Neural cell (in vitro differentiated cells): ENCODE measurements at regions not wholly inside any gene's neighbourhood (a gene's known extent, or its start where the extent isn't known, plus 50 kb on each side); places are given as distances from the start of the nearest gene placed in this dataset.

ENCODE experiments used
- EP300 ChIP-seq: fragments of 450-650 bp; conservative IDR thresholded peaks from 2 replicates; pipeline ENCODE4 v1.6.1; 2014; ENCODE audit warnings: antibody characterized with exemption, mild to moderate bottlenecking, moderate library complexity; ENCODE audit not compliant: poor library complexity, severe bottlenecking
- EZH2 ChIP-seq: fragments of 200-600, 300-800 bp; shearing (Covaris generic), sonication (generic); IDR thresholded peaks from 2 replicates; pipeline ENCODE4 v1.6.1; 2014; ENCODE audit warnings: antibody characterized with exemption, low read length, borderline replicate concordance, mild to moderate bottlenecking; ENCODE audit not compliant: insufficient read depth, poor library complexity, severe bottlenecking
- MXI1 ChIP-seq: fragments of 450-650 bp; conservative IDR thresholded peaks from 2 replicates; pipeline ENCODE4 v1.6.1; 2014; ENCODE audit warnings: antibody characterized with exemption, mild to moderate bottlenecking; ENCODE audit not compliant: poor library complexity, severe bottlenecking
- POLR2AphosphoS5 ChIP-seq: IDR thresholded peaks from 2 replicates; pipeline ENCODE4 v1.6.1; 2012
- TF ChIP-seq, protein P1 (sequence below): fragments of 450-650 bp; IDR thresholded peaks from 2 replicates; pipeline ENCODE4 v1.5.1; 2014; ENCODE audit warnings: antibody characterized with exemption, mild to moderate bottlenecking, moderate library complexity; ENCODE audit not compliant: poor library complexity, severe bottlenecking

DNA sequence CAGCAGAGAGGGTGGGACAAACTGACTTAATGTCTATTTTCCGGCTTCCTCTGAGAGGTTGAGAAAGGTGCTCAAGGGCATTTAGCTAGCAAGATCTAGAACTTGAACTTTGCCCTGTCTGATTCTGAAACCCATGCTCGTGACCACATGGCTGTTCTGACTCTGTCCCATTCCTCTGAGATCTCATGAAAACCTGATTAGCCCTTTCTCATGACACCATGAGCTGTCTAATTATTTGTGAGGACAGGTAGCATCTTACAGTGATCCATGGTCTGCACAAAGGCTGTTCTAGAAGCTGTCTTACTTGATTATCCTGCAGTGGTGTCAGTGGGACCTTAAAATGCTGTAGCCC is 89.6 kb upstream of the TOX2 start:
- no peak for TF ChIP-seq POLR2AphosphoS5
- TF ChIP-seq, protein P1, sequence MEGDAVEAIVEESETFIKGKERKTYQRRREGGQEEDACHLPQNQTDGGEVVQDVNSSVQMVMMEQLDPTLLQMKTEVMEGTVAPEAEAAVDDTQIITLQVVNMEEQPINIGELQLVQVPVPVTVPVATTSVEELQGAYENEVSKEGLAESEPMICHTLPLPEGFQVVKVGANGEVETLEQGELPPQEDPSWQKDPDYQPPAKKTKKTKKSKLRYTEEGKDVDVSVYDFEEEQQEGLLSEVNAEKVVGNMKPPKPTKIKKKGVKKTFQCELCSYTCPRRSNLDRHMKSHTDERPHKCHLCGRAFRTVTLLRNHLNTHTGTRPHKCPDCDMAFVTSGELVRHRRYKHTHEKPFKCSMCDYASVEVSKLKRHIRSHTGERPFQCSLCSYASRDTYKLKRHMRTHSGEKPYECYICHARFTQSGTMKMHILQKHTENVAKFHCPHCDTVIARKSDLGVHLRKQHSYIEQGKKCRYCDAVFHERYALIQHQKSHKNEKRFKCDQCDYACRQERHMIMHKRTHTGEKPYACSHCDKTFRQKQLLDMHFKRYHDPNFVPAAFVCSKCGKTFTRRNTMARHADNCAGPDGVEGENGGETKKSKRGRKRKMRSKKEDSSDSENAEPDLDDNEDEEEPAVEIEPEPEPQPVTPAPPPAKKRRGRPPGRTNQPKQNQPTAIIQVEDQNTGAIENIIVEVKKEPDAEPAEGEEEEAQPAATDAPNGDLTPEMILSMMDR: no peak
- no peak for TF ChIP-seq MXI1
- no peak for TF ChIP-seq EZH2
- TF ChIP-seq EP300: no peak
